HG03095 (cell line): ENCODE measurements at regions not wholly inside any gene's neighbourhood (a gene's known extent, or its start where the extent isn't known, plus 50 kb on each side); places are given as distances from the start of the nearest gene placed in this dataset.
A peak's percentile ranks its signal among the peaks of the same experiment; 100 is the strongest.

Source experiments
- ATAC-seq: cut with Tn5 transposase; IDR thresholded peaks from one replicate; pipeline ENCODE4 v1.9.1; 2021; ENCODE audit warnings: moderate library complexity; ENCODE audit not compliant: unreplicated experiment

DNA sequence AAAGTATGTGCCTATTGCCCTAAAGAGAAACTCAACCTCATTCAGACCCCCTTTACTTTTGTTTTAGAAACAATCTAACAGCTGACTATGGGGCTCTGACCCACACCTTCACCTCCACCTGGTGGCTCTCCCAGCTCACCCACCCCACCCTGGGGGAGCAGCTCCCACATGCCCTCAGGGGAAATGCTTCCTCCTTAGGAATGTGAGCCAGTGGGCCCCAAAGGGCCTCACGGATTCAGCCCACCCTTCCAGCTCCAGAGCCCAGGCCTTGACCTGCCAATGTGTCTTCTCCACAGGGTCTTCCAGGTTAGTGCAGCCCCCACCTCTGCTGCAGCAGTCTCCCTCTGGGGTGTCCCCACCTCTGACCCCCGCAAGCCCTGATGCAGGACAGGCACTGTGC is 680.1 kb upstream of the RAB6C start:
- no peak for ATAC-seq

DNA sequence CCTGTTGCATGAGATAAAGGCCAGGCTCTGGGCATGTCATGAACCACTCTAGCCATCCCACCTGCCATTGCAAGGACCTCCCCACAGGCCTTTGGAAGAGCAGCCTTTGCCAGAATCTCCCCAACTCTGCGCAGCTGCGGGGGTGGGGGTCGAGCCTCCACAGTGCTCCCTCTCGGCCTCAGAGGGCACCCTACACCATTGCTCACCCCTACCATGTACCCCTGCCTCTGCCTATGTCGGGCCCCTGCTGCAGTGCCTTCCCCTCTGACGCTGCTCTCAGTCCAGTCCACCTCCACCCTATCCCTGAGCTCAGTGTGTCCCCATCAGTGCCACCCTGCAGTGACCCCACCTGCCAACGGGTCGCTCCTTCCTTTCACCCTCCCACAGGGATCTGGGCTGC is 679.7 kb upstream of the RAB6C start:
- no peak for ATAC-seq

DNA sequence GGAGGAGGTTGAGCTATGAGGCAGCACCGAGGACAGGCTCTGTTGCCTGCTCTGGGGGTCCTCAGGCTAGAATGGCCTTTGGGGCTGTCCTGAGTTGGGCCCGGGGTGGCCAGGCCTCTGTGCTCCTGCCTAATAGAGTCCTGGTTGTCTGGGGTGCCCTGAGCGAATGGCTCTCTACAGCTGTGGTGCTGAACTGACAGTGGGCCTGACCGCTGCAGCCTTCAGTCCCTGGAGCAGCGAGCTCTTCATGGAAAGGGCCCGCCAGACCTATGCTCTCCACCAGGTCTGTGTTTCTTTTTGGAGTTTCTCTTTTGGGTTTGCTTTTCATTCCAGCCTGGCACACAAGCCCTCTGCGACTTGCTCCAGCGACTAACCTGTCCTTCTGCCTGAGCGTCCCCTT is 679.0 kb upstream of the RAB6C start:
- no peak for ATAC-seq

- no peak for ATAC-seq
Observed at GRCh38 chr2:129301431-129301913, 678.0 kb upstream of the RAB6C start.

DNA sequence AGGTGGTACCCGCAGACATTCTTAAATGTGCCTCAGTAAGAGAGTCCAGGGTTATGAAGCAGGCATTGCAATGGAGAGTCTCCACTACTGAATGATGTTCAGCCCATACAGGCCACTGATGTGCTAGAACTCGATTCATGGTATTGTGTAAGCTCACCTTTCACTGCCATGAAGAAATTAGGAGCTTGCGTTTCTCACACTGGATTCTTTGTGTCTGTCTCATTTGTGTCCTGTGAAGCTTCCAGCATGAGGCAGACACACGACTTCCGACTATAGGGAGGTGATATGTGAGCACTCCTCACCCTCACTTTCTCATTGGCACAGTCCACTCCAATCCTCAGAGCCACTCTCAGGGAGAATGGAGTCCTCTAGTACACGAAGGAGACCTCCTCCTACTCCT is 677.4 kb upstream of the RAB6C start:
- no peak for ATAC-seq

GRCh38 chr2:129302561-129303183 is 676.8 kb upstream of the RAB6C start:
- no peak for ATAC-seq

DNA sequence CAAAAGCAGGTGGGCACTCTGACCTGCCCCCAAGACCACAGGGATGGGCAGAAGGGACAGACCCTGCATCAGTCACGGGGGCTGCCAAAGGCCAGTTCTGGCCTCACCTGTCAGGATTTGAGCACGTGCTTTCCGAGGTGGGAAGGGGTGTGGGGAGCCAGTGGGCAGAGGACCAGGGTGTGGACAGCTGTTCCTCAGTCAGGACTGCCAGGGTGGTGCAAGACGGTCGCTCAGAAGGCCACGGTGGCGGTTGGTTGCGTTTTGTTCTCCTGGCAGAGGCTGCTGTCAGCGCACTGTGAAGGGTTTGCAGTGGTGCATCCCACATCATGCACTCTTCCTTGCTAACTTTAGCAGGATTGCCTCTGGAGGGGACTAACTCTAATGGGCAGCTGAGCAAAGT is 665.3 kb upstream of the RAB6C start:
- no peak for ATAC-seq

GRCh38 chr2:129318581-129319421 is 660.7 kb upstream of the RAB6C start:
- ATAC-seq, result no peak

DNA sequence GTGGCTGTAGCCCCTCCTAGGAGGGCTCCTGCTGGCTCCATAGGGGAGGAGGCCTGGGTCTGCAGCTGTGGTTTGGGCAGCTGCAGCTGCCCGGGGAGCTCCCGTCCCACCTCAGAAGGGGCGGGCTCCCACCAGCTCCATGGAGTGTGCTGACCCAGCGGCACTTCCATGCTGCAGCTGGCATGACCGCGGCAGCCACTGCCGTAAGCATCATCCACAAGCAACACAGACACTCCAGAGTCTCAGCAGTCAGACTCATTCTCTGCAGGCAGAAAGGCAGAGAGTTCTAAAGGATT is 660.1 kb upstream of the RAB6C start:
- ATAC-seq, result no peak

GRCh38 chr2:129320288-129320687 is 659.2 kb upstream of the RAB6C start:
- ATAC-seq, result no peak

GRCh38 chr2:129324349-129324748 is 655.1 kb upstream of the RAB6C start:
- no peak for ATAC-seq

DNA sequence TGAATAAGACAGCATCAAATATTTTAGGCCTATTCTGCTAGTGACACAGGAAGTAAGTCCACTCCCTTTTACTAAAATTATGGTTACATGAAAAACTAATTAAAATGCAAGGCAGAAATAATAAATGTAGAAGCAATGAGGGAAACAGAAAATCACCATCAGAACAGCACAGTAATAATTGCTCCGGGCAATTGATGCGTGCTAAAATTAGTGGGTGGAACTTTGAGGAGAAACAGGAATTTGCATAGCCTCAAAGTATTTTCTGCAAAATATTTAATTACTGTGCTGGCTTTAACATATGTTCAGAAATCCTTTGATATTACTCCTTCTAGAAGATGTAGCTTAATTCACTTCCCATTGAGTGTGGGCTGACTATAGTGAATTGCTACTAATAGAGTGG is 654.3 kb upstream of the RAB6C start:
- ATAC-seq, result no peak

DNA sequence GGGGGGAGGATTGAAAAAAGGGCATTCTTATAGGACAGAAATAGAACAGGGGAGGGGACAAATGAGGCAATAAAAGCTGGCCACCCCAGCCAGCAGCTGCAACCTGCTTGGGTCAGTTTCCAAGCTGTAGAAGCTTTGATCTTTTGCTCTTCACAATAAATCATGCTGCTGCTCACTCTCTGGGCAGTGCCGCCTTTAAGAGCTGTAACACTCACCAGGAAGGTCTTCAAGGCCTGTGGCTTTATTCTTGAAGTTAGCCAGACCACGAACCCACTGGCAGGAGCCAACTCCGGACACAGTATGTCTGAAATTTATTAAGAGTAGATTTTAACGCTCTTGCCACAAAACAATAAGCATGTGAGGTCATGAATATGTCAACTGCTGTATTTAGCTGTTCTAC is 649.9 kb upstream of the RAB6C start:
- ATAC-seq, result no peak

DNA sequence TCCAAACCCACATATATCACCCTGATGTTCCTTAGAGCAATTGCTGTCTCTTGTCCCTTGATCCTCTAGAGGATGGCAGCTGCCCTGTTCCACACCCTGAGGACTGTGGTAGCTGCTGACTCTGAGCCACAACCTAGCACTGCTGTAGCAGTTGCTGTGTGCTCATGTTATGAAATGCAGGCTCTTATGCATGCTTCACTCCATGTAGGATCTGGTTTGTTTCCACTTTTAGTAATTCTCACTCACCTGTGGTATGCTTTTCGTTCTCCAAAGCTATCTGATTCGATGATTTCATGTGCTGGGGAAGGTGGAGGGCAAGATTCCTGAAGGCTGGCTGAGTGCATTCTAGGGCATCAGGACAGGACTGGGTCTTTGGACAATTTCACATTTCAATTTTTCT is 649.0 kb upstream of the RAB6C start:
- no peak for ATAC-seq

GRCh38 chr2:129331638-129332037 is 647.8 kb upstream of the RAB6C start:
- no peak for ATAC-seq

DNA sequence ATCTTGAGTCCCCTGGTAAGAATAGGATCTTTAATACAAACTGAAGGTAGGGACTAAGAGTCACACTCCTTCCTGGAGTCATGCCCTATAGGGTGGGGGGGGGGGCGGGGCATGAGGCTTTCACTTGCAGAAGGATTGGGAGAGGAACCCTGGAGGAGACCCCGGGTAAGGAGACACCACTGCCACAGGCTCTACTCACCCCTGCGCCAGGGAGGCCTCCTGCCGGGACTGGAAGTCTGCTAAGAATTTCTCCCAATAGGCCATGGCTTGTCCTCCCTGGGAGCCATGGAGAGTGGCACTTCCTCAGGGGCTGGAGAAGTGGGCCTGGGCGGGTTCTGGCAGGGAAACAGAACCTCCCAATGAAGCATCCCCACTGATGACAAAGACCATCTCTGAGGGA is 645.3 kb upstream of the RAB6C start:
- ATAC-seq, result no peak

GRCh38 chr2:129334696-129335410 is 644.6 kb upstream of the RAB6C start:
- no peak for ATAC-seq

GRCh38 chr2:129336276-129336675 is 643.2 kb upstream of the RAB6C start:
- no peak for ATAC-seq

DNA sequence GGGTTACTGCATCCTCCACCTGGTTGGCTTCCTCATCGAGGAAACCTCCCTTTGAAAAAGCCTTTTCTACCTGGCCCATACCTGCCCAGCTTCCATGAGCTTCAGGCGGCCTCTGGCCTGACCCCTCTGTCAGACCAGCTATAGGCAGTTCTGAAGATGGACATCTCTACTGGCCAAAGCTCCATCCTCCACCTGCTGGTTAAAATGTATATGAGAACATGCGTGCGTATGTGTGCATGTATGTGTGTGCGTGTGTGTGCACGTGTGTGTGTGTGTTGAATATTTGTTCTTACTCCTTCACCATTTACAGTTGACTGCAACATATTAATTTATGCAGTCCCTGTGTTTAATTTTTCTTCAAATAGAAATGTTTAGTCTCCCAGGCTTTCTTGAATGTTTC is 642.4 kb upstream of the RAB6C start:
- no peak for ATAC-seq

DNA sequence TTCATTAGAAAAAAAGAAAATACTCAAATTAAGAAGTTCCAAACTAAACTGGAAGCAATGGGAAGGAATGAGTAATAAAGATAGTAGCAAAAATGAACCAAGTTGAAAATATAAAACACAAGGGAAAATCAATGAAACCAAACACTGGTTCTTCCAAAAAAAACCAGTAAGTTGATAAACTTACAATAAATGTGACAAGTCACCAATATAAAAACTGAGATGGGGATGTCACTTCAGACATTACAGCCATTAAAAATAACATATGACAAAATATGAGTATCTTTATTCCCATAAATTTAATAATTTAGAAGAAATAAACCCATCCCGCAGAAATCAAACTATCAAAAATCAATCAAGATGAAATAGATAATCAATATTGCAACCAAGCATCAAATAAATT is 633.9 kb upstream of the RAB6C start:
- ATAC-seq, result no peak

- ATAC-seq, result peak; percentile 99
Observed at GRCh38 chr2:129347486-129348217, 631.8 kb upstream of the RAB6C start.
